Heart right ventricle (tissue), 16 donors: ENCODE measurements at regions not wholly inside any gene's neighbourhood (a gene's known extent, or its start where the extent isn't known, plus 50 kb on each side); places are given as distances from the start of the nearest gene placed in this dataset.

Source experiments
- ATAC-seq, 8 donors: fragments of 200-7000 bp; cut with Tn5 transposase; one replicate each; pipeline ENCODE4 v1.9.1; 2020; ENCODE audit warnings: mild to moderate bottlenecking in 8 of 8, moderate library complexity in 8 of 8, moderate number of reproducible peaks in 1 of 8
- DNase-seq, 2 donors: peaks; one replicate each; pipeline ENCODE4 v3.0.0-alpha.2; 2020
- H3K27ac ChIP-seq, 10 donors: fragments of 200-600 bp; sonication (generic) in 2 of 10; one replicate each; pipeline versions ENCODE4 v1.5.0 to v1.8.0; 2020 to 2022; ENCODE audit warnings: mild to moderate bottlenecking in 3 of 10
- H3K27me3 ChIP-seq, 7 donors: fragments of 200-600 bp; one replicate each; pipeline ENCODE4 v1.8.0; 2021 to 2022; ENCODE audit warnings: mild to moderate bottlenecking in 2 of 7
- H3K36me3 ChIP-seq, 9 donors: fragments of 200-600 bp; sonication (generic) in 1 of 9; one replicate each; pipeline versions ENCODE4 v1.5.0 to v1.8.0; 2020 to 2022; ENCODE audit warnings: mild to moderate bottlenecking in 2 of 9
- H3K4me1 ChIP-seq, 9 donors: fragments of 200-600 bp; sonication (generic) in 1 of 9; one replicate each; pipeline versions ENCODE4 v1.5.0 to v1.8.0; 2020 to 2022; ENCODE audit warnings: mild to moderate bottlenecking in 4 of 9
- H3K4me3 ChIP-seq, 10 donors: fragments of 200-600 bp; sonication (generic) in 2 of 10; one replicate each; pipeline versions ENCODE4 v1.5.0 to v1.8.0; 2020 to 2022; ENCODE audit warnings: mild to moderate bottlenecking in 7 of 10, moderate library complexity in 2 of 10
- H3K9me3 ChIP-seq, 11 donors: fragments of 200-600 bp in 10 of 11; sonication (generic) in 2 of 11; one replicate each; pipeline versions ENCODE4 v1.5.0 to v1.8.0; 2013 to 2022; ENCODE audit warnings: mild to moderate bottlenecking in 2 of 11, control low read depth in 1 of 11, moderate library complexity in 1 of 11
- CTCF ChIP-seq, 9 donors: fragments of 200-600 bp; sonication (generic) in 2 of 9; IDR thresholded peaks; one replicate each; pipeline versions ENCODE4 v1.5.0 to v1.8.0; 2021 to 2022; ENCODE audit warnings: antibody characterized with exemption in 9 of 9, mild to moderate bottlenecking in 5 of 9, moderate library complexity in 1 of 9
- WGBS, 2 donors: extraction: QIAGEN DNeasy Blood & Tissue Kit; methylation state at CpG; one replicate each; pipeline ENCODE4 v1.1.7; 2013; ENCODE audit warnings: inconsistent platforms in 1 of 2; 5-methylcytosine and 5-hydroxymethylcytosine counted together
- intact Hi-C, 10 donors: fragments of 100-400 bp; cut with DNase I; formaldehyde crosslinking; loops; one replicate each; pipeline versions ENCODE4 v1.11.1 to v1.14.2; 2022
- donor health status: Arrhythmogenic right ventricular cardiomyopathy.
- donor health status: ischemic (EF 13 %, LVEDD 7.1; RV severe dilation, severe dysfunction).
- donor health status: healthy with polysubstance abuse.
- donor health status: DM: no; HTN: yes; CAD: no.
- donor health status: DM: no; HTN: no; CAD: no.
- donor health status: ischemic (EF 25% LVEDD 6.9; RV normal size, moderate dysfunction).
- donor health status: ischemic (EF 25% LVEDD 5.7; RV mildly dilated, moderate dysfunction).
- donor health status: healthy.
- donor health status: DM: yes; HTN: yes; CAD: no.
- donor health status: Ischemic cardiomyopathy.
- donor health status: ischemic (EF 35%, LVEDD 5.7; RV mildly dilated, moderate dysfunction).
- donor health status: nonischemic (EF 11% LVEDD 7.7; RV severe dilation, severe dysfunction).
- donor health status: DM: yes; HTN: yes; CAD: no.
- donor health status: PGD.
- donor health status: ischemic (EF 29% LVEDD 5.4; RV normal size, mild dysfunction).
- donor health status: nonischemic (EF 23%, LVEDD 6.1; RV moderate dilation, normal function).

GRCh38 chr2:94958245-94958644 lies 67.3 kb upstream of the MAL start:
- no peak overlapping the region for H3K4me3 ChIP-seq

GRCh38 chr2:94960266-94960665 lies 65.2 kb upstream of the MAL start:
- no peak overlapping the region for H3K27ac ChIP-seq
- no peak overlapping the region for H3K4me3 ChIP-seq
- H3K9me3 ChIP-seq = no peaks in the 10 kb centered on the region
- H3K27me3 ChIP-seq = peaks cover 0 to 65% (median 48%) of the 10 kb centered on the region in 7 donors
- ATAC-seq (no peak), DNase-seq (no peak)
- 61 to 65% methylated on average over 2 of the region's 2 CpGs for WGBS, 2 donors
- intact Hi-C loops = no loop called here
- no peaks in the 10 kb centered on the region for H3K4me1 ChIP-seq
- no peak for TF ChIP-seq CTCF (IDR thresholded peaks at IDR 0.05)
- no peaks in the 10 kb centered on the region for H3K36me3 ChIP-seq

More at GRCh38 chr2:94958245-94958644, 67.3 kb upstream of the MAL start:
- H3K36me3 ChIP-seq = no peaks in the 10 kb centered on the region
- ATAC-seq (no peak), DNase-seq (no peak)
- intact Hi-C loops = no loop called here
- no peak overlapping the region for H3K27ac ChIP-seq
- TF ChIP-seq CTCF (IDR thresholded peaks at IDR 0.05) = no peak
- H3K9me3 ChIP-seq = no peaks in the 10 kb centered on the region
- no peaks in the 10 kb centered on the region for H3K4me1 ChIP-seq
- H3K27me3 ChIP-seq = peaks cover 0 to 65% (median 44%) of the 10 kb centered on the region in 7 donors
- WGBS, 2 donors = 81 to 87% methylated on average over 3 of the region's 3 CpGs

DNA sequence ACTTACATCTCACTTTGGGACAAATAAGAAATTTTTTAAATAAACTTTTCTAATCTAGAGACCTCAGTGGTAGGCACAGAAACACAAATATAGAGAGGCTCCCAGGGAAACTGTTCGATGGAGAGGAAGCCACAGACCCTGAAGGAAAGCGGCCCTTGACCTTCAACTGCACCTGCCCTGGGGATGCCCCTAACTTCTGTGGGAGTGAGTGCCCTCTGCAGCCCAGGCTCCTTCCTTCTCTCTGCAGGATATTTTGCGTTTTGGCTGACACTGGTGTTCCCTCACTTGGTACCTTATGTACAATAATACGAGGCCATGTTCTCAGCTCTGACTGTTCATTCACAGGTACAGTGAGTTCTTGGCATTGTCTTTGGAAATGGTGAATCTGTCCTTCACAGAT lies 64.8 kb upstream of the MAL start:
- Histone ChIP-seq H3K27me3 (peaks cover 0 to 65% (median 48%) of the 10 kb centered on the region in 7 donors), H3K4me1 (no peaks in the 10 kb centered on the region), H3K9me3 (no peaks in the 10 kb centered on the region), H3K27ac (no peak overlapping the region), H3K4me3 (no peak overlapping the region), H3K36me3 (no peaks in the 10 kb centered on the region)
- TF ChIP-seq CTCF (IDR thresholded peaks at IDR 0.05) = no peak
- ATAC-seq (no peak), DNase-seq (no peak)
- intact Hi-C loops = no loop called here
- 64 to 69% methylated on average over 4 of the region's 4 CpGs for WGBS, 2 donors

DNA sequence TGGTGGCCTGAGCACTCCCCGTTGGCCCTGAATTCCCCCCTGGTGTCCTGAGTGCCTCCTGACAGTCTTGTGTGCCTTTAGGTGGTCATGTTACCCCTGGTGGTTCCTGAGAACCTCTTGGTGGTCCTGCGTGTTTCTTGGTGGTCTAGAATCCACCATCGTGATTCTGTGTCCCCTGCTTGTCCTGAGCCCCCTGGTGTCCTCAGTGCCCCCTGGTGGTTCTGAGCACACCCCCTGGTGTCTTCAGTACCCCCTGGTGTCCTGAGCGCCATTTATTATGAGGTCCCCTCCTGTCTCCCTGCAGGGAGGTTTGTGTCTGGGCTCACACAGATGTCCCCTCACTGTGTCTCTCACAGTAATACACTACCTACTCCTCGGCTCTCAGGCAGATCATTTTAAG lies 61.3 kb upstream of the MAL start:
- no peak overlapping the region for H3K27ac ChIP-seq
- no peaks in the 10 kb centered on the region for H3K9me3 ChIP-seq
- H3K36me3 ChIP-seq = no peaks in the 10 kb centered on the region
- intact Hi-C loops = no loop called here
- H3K27me3 ChIP-seq = peaks cover 0 to 57% (median 49%) of the 10 kb centered on the region in 7 donors
- no peak for TF ChIP-seq CTCF (IDR thresholded peaks at IDR 0.05)
- DNase-seq (no peak), ATAC-seq (no peak)
- no peak overlapping the region for H3K4me3 ChIP-seq
- no peaks in the 10 kb centered on the region for H3K4me1 ChIP-seq
- WGBS, 2 donors = 64 to 67% methylated on average over 5 of the region's 5 CpGs
